ENCODE measurements at regions not wholly inside any gene's neighbourhood (a gene's known extent, or its start where the extent isn't known, plus 50 kb on each side); places are given as distances from the start of the nearest gene placed in this dataset.

- TF ChIP-seq POLR2AphosphoS5 (IDR thresholded peaks at IDR 0.05; ENCODE audit: low read depth, low read length) (no peak), SIN3A (IDR thresholded peaks at IDR 0.05; ENCODE audit: borderline replicate concordance, insufficient read depth, low read length) (no peak), REST (IDR thresholded peaks at IDR 0.05; ENCODE audit: insufficient read depth in 1 of 2, low read depth in 2 of 2, low read length in 2 of 2) (no peak), TAF1 (IDR thresholded peaks at IDR 0.05; ENCODE audit: borderline replicate concordance, insufficient read depth, low read length) (no peak)
Measured at GRCh38 chr4:138494116-138494515, 252.0 kb upstream of the SLC7A11 start.

All from PFSK-1 (cell line).